ENCODE measurements at regions not wholly inside any gene's neighbourhood (a gene's known extent, or its start where the extent isn't known, plus 50 kb on each side); places are given as distances from the start of the nearest gene placed in this dataset.

GRCh38 chrX:34770511-34770910, 113.4 kb upstream of the TMEM47 start:
- no peak for TF ChIP-seq EZH2 (IDR thresholded peaks at IDR 0.05; ENCODE audit: insufficient read depth, poor library complexity, severe bottlenecking)
- no peak for TF ChIP-seq EZH2phosphoT487 (IDR thresholded peaks at IDR 0.05; ENCODE audit: insufficient read depth, low read depth)
